Endothelial cell of umbilical vein (primary cell): ENCODE measurements at regions not wholly inside any gene's neighbourhood (a gene's known extent, or its start where the extent isn't known, plus 50 kb on each side); places are given as distances from the start of the nearest gene placed in this dataset.

Experiments used
- BruUV-seq: library from RNA; stranded (reverse); fragments of 400-500 nt; replicated peaks from 2 replicates; lab custom pipeline; 2021; lab: Mats Ljungman, UMichigan
- CTCF ChIA-PET: fragments of 300-600, 350-600 bp; sonication (Branson Sonifier 250); formaldehyde crosslinking; loops from one replicate; lab custom pipeline; 2021; ENCODE audit warnings: antibody characterized with exemption, inconsistent platforms; lab: Charles Lee
- POLR2A ChIA-PET: fragments of 300-600, 350-600 bp; sonication (Branson Sonifier 250); formaldehyde crosslinking; loops from one replicate; lab custom pipeline; 2021; ENCODE audit warnings: antibody characterized with exemption, inconsistent platforms; lab: Charles Lee
- DNase-seq: peaks from one replicate; pipeline ENCODE4 v3.0.0-alpha.2; 2011; ENCODE audit warnings: low read depth, low spot score
- FAIRE-seq: peaks from 2 replicates; lab custom pipeline; 2011; peaks lifted over from hg19 to GRCh38; lab: Jason Lieb, UNC
- H2AFZ ChIP-seq: 2 replicates; pipeline ENCODE4 v1.6.0; 2012; ENCODE audit warnings: low read depth, low read length, control low read depth, inconsistent platforms
- H3K27ac ChIP-seq: 2 replicates; pipeline ENCODE4 v1.5.1; 2011; ENCODE audit warnings: low read depth, mild to moderate bottlenecking, control low read depth, low read length, moderate library complexity; ENCODE audit not compliant: insufficient read depth
- H3K27me3 ChIP-seq, 2 experiments: 2 replicates each; pipeline versions ENCODE4 v1.6.0 to v1.6.1; 2011; ENCODE audit warnings: low read length in 2 of 2, mixed read lengths in 1 of 2; ENCODE audit not compliant: control insufficient read depth in 2 of 2, insufficient read depth in 2 of 2
- H3K36me3 ChIP-seq, 2 experiments: 2 replicates in 1 of 2; 3 replicates in 1 of 2; pipeline ENCODE4 v1.5.1; 2011; ENCODE audit warnings: low read length in 2 of 2, mild to moderate bottlenecking in 1 of 2, moderate library complexity in 1 of 2; ENCODE audit not compliant: control insufficient read depth in 2 of 2, insufficient read depth in 2 of 2; ENCODE audit errors: extremely low read depth in 1 of 2
- H3K4me1 ChIP-seq: 3 replicates; pipeline ENCODE4 v1.5.1; 2011; ENCODE audit warnings: mild to moderate bottlenecking, low read length; ENCODE audit not compliant: control insufficient read depth, insufficient read depth; ENCODE audit errors: extremely low read depth
- H3K4me2 ChIP-seq: 2 replicates; pipeline ENCODE4 v1.6.1; 2011; ENCODE audit warnings: low read length, control low read depth, mixed read lengths; ENCODE audit not compliant: insufficient read depth
- H3K4me3 ChIP-seq, 3 experiments: fragments of 200-600 bp in 1 of 3; sonication (generic), shearing (Covaris generic) in 1 of 3; replicated peaks in 1 of 3; 2 replicates each; pipeline ENCODE4 v1.5.1; 2011 to 2016; ENCODE audit warnings: control low read depth in 3 of 3, low read length in 3 of 3, mild to moderate bottlenecking in 2 of 3, inconsistent platforms in 1 of 3, low read depth in 1 of 3, moderate library complexity in 1 of 3; ENCODE audit not compliant: insufficient read depth in 1 of 3
- H3K79me2 ChIP-seq: 2 replicates; pipeline ENCODE4 v1.6.0; 2012; ENCODE audit warnings: low read length, inconsistent platforms; ENCODE audit not compliant: control insufficient read depth, insufficient read depth
- H3K9ac ChIP-seq: replicated peaks from 2 replicates; pipeline ENCODE3; 2011; ENCODE audit warnings: low read length, control low read depth; ENCODE audit not compliant: insufficient read depth; ENCODE audit errors: extremely low read depth
- H3K9me1 ChIP-seq: replicated peaks from 3 replicates; pipeline ENCODE4 v1.6.0; 2011; ENCODE audit warnings: mild to moderate bottlenecking, low read length; ENCODE audit not compliant: control insufficient read depth, insufficient read depth; ENCODE audit errors: extremely low read depth
- H3K9me3 ChIP-seq: replicated peaks from 2 replicates; pipeline ENCODE4 v1.5.1; 2012; ENCODE audit warnings: low read length, inconsistent platforms; ENCODE audit not compliant: control insufficient read depth, insufficient read depth
- H4K20me1 ChIP-seq: replicated peaks from 2 replicates; pipeline ENCODE3; 2011; ENCODE audit warnings: mild to moderate bottlenecking, low read length; ENCODE audit not compliant: control insufficient read depth, insufficient read depth; ENCODE audit errors: extremely low read depth
- CTCF ChIP-seq, 2 donors: IDR thresholded peaks; 1 replicate in 1 of 2; 2 replicates in 1 of 2; pipeline ENCODE4 v1.5.1; 2011; ENCODE audit warnings: low read length in 2 of 2, mild to moderate bottlenecking in 2 of 2, moderate library complexity in 2 of 2, control low read depth in 1 of 2, inconsistent platforms in 1 of 2, low read depth in 1 of 2; ENCODE audit not compliant: insufficient read depth in 1 of 2; ENCODE audit errors: extremely low read depth in 1 of 2
- EZH2 ChIP-seq: IDR thresholded peaks from 2 replicates; pipeline ENCODE4 v1.6.1; 2012; ENCODE audit warnings: borderline replicate concordance, low read depth, mild to moderate bottlenecking, moderate library complexity, low read length, inconsistent platforms; ENCODE audit not compliant: severe bottlenecking
- FOS ChIP-seq: IDR thresholded peaks from 2 replicates; pipeline ENCODE4 v1.6.1; 2011; ENCODE audit warnings: mild to moderate bottlenecking, low read length, moderate library complexity, borderline replicate concordance; ENCODE audit not compliant: insufficient read depth
- GATA2 ChIP-seq: IDR thresholded peaks from 2 replicates; pipeline ENCODE4 v1.7.0; 2011; ENCODE audit warnings: low read depth, mild to moderate bottlenecking, moderate library complexity, mixed read lengths, low read length; ENCODE audit not compliant: insufficient read length, insufficient read depth
- JUN ChIP-seq: IDR thresholded peaks from 2 replicates; pipeline ENCODE4 v1.6.1; 2011; ENCODE audit warnings: borderline replicate concordance, low read depth; ENCODE audit not compliant: insufficient read length, insufficient read depth
- MAX ChIP-seq: IDR thresholded peaks from 2 replicates; pipeline ENCODE4 v1.6.1; 2011; ENCODE audit not compliant: insufficient read depth, insufficient read length
- MYC ChIP-seq: IDR thresholded peaks from one replicate; pipeline ENCODE4 v1.6.1; 2011; ENCODE audit warnings: mild to moderate bottlenecking, low read depth, low read length
- POLR2A ChIP-seq: IDR thresholded peaks from 2 replicates; pipeline ENCODE4 v1.6.1; 2012; ENCODE audit warnings: low read depth, mild to moderate bottlenecking, control low read depth, low read length
- POLR2AphosphoS5 ChIP-seq: IDR thresholded peaks from 2 replicates; pipeline ENCODE4 v1.6.1; 2012; ENCODE audit warnings: low read depth, mild to moderate bottlenecking, control low read depth, low read length, moderate library complexity; ENCODE audit not compliant: insufficient read depth
- dilution Hi-C: fragments of 300-500 bp; cut with MboI; formaldehyde crosslinking; loops from one replicate; pipeline ENCODE4 v1.15.0; 2019; ENCODE audit warnings: low sequenced_read_pairs; ENCODE audit not compliant: extremely low pct_ligation_motif_present
- intact Hi-C: fragments of 100-400 bp; cut with micrococcal nuclease; formaldehyde crosslinking; loops from one replicate; pipeline ENCODE4 v1.10.0; 2022

GRCh38 chr6:147881432-147881831, 372.9 kb downstream of the SAMD5 start:
- no peak for FAIRE-seq

GRCh38 chr6:147888374-147888773, 379.9 kb downstream of the SAMD5 start:
- Histone ChIP-seq H3K4me1 (no peaks in the 10 kb centered on the region), H3K9me1 (no peaks in the 10 kb centered on the region), H3K9me3 (no peaks in the 10 kb centered on the region), H3K4me2 (no peak overlapping the region), H2AFZ (no peak overlapping the region), H4K20me1 (no peaks in the 10 kb centered on the region), H3K27me3 (peaks cover 0 to 3% of the 10 kb centered on the region in 2 experiments), H3K27ac (no peak overlapping the region), H3K36me3 (no peaks in the 10 kb centered on the region), H3K79me2 (no peaks in the 10 kb centered on the region), H3K9ac (no peak overlapping the region), H3K4me3 (no peak overlapping the region)
- intact Hi-C loops: no loop called here
- CTCF ChIA-PET: no interaction called here
- DNase-seq: no peak
- POLR2A ChIA-PET: no interaction called here
- no TSS peak for BruUV-seq
- dilution Hi-C loops: no loop called here
- no peak for TF ChIP-seq CTCF (IDR thresholded peaks at IDR 0.05; ENCODE audit: extremely low read depth in 1 of 2, insufficient read depth in 1 of 2, low read depth in 1 of 2, low read length in 2 of 2)
- no peak for TF ChIP-seq FOS
- no peak for TF ChIP-seq JUN
- TF ChIP-seq POLR2AphosphoS5: no peak
- no peak for TF ChIP-seq GATA2
- TF ChIP-seq EZH2: no peak
- no peak for TF ChIP-seq POLR2A
- TF ChIP-seq MAX: no peak
- no peak for TF ChIP-seq MYC
- no peak for FAIRE-seq

More at GRCh38 chr6:147881432-147881831, 372.9 kb downstream of the SAMD5 start:
- no peak overlapping the region for H3K27ac ChIP-seq
- H3K9me1 ChIP-seq: no peaks in the 10 kb centered on the region
- TF ChIP-seq POLR2AphosphoS5 (no peak), FOS (no peak), MAX (no peak), POLR2A (no peak), JUN (no peak)
- dilution Hi-C loops (no loop called here), intact Hi-C loops (no loop called here)
- DNase-seq: no peak
- H3K4me1 ChIP-seq: no peaks in the 10 kb centered on the region
- no TSS peak for BruUV-seq
- POLR2A ChIA-PET: no interaction called here
- H3K4me2 ChIP-seq: no peak overlapping the region
- no peaks in the 10 kb centered on the region for H3K79me2 ChIP-seq
- no peaks in the 10 kb centered on the region for H4K20me1 ChIP-seq
- H3K9ac ChIP-seq: no peak overlapping the region
- no peak overlapping the region for H3K4me3 ChIP-seq
- no peaks in the 10 kb centered on the region for H3K9me3 ChIP-seq
- no peaks in the 10 kb centered on the region for H3K36me3 ChIP-seq
- CTCF ChIA-PET: no interaction called here
- H2AFZ ChIP-seq: no peak overlapping the region
- peaks cover 0 to 2% of the 10 kb centered on the region in 2 experiments for H3K27me3 ChIP-seq
